ENCODE measurements at regions not wholly inside any gene's neighbourhood (a gene's known extent, or its start where the extent isn't known, plus 50 kb on each side); places are given as distances from the start of the nearest gene placed in this dataset.

- Mint-ChIP-seq H3K27ac (no peak overlapping the region), H3K4me3 (no peak overlapping the region), H3K4me1 (ENCODE audit: low read depth) (no peaks in the 10 kb centered on the region), H3K36me3 (ENCODE audit: low read depth) (no peaks in the 10 kb centered on the region), H3K9me3 (no peaks in the 10 kb centered on the region), H3K27me3 (ENCODE audit: insufficient read depth) (peaks cover 7% of the 10 kb centered on the region)
- no peak for DNase-seq
- no peak for TF ChIP-seq CTCF (IDR thresholded peaks at IDR 0.05)
Measured at GRCh38 chr16:85422632-85423550, 190.2 kb upstream of the GSE1 start.

GRCh38 chr16:85423631-85424030 is 189.5 kb upstream of the GSE1 start:
- no peak for DNase-seq
- Mint-ChIP-seq H3K9me3 (no peaks in the 10 kb centered on the region), H3K4me1 (ENCODE audit: low read depth) (no peaks in the 10 kb centered on the region), H3K27me3 (ENCODE audit: insufficient read depth) (peaks cover 5% of the 10 kb centered on the region), H3K27ac (no peak overlapping the region), H3K4me3 (no peak overlapping the region), H3K36me3 (ENCODE audit: low read depth) (no peaks in the 10 kb centered on the region)
- TF ChIP-seq CTCF (IDR thresholded peaks at IDR 0.05), result no peak

- DNase-seq, result no peak
- Mint-ChIP-seq H3K4me3 (no peak overlapping the region), H3K9me3 (no peaks in the 10 kb centered on the region), H3K27me3 (ENCODE audit: insufficient read depth) (peaks cover 5% of the 10 kb centered on the region), H3K27ac (no peak overlapping the region), H3K36me3 (ENCODE audit: low read depth) (no peaks in the 10 kb centered on the region), H3K4me1 (ENCODE audit: low read depth) (no peaks in the 10 kb centered on the region)
- TF ChIP-seq CTCF (IDR thresholded peaks at IDR 0.05), result no peak
Measured at GRCh38 chr16:85424260-85425073, 188.7 kb upstream of the GSE1 start.

GRCh38 chr16:85425074-85425662 is 188.0 kb upstream of the GSE1 start:
- Mint-ChIP-seq H3K36me3 (ENCODE audit: low read depth) (no peaks in the 10 kb centered on the region), H3K4me1 (ENCODE audit: low read depth) (no peaks in the 10 kb centered on the region), H3K9me3 (no peaks in the 10 kb centered on the region), H3K4me3 (no peak overlapping the region; the same call in 1 of the 2 replicates), H3K27me3 (ENCODE audit: insufficient read depth) (peaks cover 5% of the 10 kb centered on the region), H3K27ac (no peak overlapping the region)
- no peak for DNase-seq
- no peak for TF ChIP-seq CTCF (IDR thresholded peaks at IDR 0.05)

GRCh38 chr16:85426806-85427205 is 186.3 kb upstream of the GSE1 start:
- H3K9me3 Mint-ChIP-seq, result no peaks in the 10 kb centered on the region
- no peak for DNase-seq
- H3K27me3 Mint-ChIP-seq (ENCODE audit: insufficient read depth), result peaks cover 2% of the 10 kb centered on the region
- no peak overlapping the region for H3K4me3 Mint-ChIP-seq
- no peaks in the 10 kb centered on the region for H3K4me1 Mint-ChIP-seq (ENCODE audit: low read depth)
- no peak overlapping the region for H3K27ac Mint-ChIP-seq
- TF ChIP-seq CTCF (IDR thresholded peaks at IDR 0.05), result no peak
- H3K36me3 Mint-ChIP-seq (ENCODE audit: low read depth), result no peaks in the 10 kb centered on the region
